SIG-M5 treated with dmso at 0.1 percent for 504 hours (cell line): ENCODE measurements at regions not wholly inside any gene's neighbourhood (a gene's known extent, or its start where the extent isn't known, plus 50 kb on each side); places are given as distances from the start of the nearest gene placed in this dataset.
"Not testable (repeated sequence)": the region's sequence is repeated elsewhere in the genome, so short reads cannot be mapped to it uniquely, and the experiment has no call there.

Experiments
- DNase-seq: peaks from one replicate; lab custom pipeline; 2025; ENCODE audit not compliant: unreplicated experiment; lab: John Stamatoyannopoulos, UW

- DNase-seq = no peak
Measured at GRCh38 chr1:119251751-119252150, 111.3 kb upstream of the WARS2 start.

- DNase-seq = no peak
Measured at GRCh38 chr1:119253366-119253765, 112.9 kb upstream of the WARS2 start.

GRCh38 chr1:119254067-119254720 is 113.7 kb upstream of the WARS2 start:
- no peak for DNase-seq

GRCh38 chr1:119256089-119256488 is 112.5 kb upstream of the HAO2 start:
- not testable (repeated sequence) for DNase-seq

GRCh38 chr1:119260506-119260905 is 108.1 kb upstream of the HAO2 start:
- no peak for DNase-seq

- DNase-seq = no peak
Measured at GRCh38 chr1:119266386-119266785, 102.2 kb upstream of the HAO2 start.

GRCh38 chr1:119266858-119267257 is 101.7 kb upstream of the HAO2 start:
- DNase-seq = no peak

- DNase-seq = not testable (repeated sequence)
Measured at GRCh38 chr1:119267288-119267687, 101.3 kb upstream of the HAO2 start.

- DNase-seq = no peak
Measured at GRCh38 chr1:119268879-119269278, 99.7 kb upstream of the HAO2 start.

- peak; percentile 52 for DNase-seq
Measured at GRCh38 chr1:119275145-119276134, 93.1 kb upstream of the HAO2 start.

GRCh38 chr1:119276558-119276957 is 92.0 kb upstream of the HAO2 start:
- DNase-seq = peak; percentile 4

GRCh38 chr1:119279456-119280381 is 88.9 kb upstream of the HAO2 start:
- DNase-seq = no peak

GRCh38 chr1:119285482-119285881 is 83.1 kb upstream of the HAO2 start:
- DNase-seq = peak; percentile 17

GRCh38 chr1:119286587-119287181 is 81.9 kb upstream of the HAO2 start:
- DNase-seq = peak; percentile 42

- no peak for DNase-seq
Measured at GRCh38 chr1:119288751-119289150, 79.8 kb upstream of the HAO2 start.

- DNase-seq = no peak
Measured at GRCh38 chr1:119290297-119290696, 78.3 kb upstream of the HAO2 start.

- no peak for DNase-seq
Measured at GRCh38 chr1:119291611-119292206, 76.9 kb upstream of the HAO2 start.

- no peak for DNase-seq
Measured at GRCh38 chr1:119293797-119294196, 74.8 kb upstream of the HAO2 start.

- DNase-seq = no peak
Measured at GRCh38 chr1:119294199-119294598, 74.4 kb upstream of the HAO2 start.

- DNase-seq = no peak
Measured at GRCh38 chr1:119294722-119295121, 73.9 kb upstream of the HAO2 start.
